UCSD-AML1 (cell line): ENCODE measurements at regions not wholly inside any gene's neighbourhood (a gene's known extent, or its start where the extent isn't known, plus 50 kb on each side); places are given as distances from the start of the nearest gene placed in this dataset.

Experiments used
- DNase-seq: peaks from one replicate; lab custom pipeline; 2025; ENCODE audit not compliant: unreplicated experiment; lab: John Stamatoyannopoulos, UW

DNA sequence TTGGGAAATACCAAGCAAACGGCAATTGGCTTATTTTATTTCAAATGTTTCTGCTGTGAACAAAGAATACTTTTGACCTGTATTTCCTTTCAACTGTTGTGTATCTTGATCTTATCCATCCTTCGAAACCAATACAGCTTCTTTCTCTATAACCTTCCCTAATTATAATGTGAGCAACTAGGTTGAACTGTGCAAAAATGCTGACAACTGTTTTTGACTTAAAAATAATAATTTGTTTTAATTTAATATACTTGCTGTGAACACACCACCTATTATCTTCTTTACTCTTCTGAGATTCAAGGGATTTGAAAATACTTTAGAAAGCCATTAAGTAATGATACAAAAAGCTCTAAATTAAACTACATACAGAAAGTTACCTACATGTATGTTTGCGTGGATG lies 682.5 kb upstream of the CCDC179 start:
- DNase-seq: no peak

DNA sequence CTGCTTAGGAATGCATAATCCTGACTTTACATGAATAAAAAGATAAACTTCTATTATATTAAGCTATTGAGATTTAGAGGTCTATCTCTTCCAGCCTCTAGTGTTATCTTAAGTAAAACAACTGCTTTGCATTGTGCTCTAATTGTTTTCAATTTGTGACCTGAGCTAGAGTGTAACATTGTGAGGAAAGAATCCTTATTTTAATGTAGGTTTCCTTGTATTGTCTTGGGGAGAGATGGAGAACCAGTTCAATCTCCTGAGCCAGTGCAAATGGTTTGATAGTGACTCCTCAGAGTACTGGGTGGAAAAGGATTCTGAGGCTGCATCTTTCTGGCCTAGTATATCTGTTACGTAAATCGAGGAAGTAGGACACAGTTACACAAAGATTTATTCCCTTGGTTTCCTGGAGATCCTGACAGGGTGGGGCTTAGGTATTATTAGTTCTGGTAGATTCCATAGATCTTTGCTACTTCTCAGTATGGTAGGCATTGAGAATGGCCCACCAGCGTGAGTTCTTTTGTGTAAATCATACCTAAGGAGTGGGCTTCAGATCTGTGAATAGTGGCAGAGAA lies 683.5 kb upstream of the CCDC179 start:
- no peak for DNase-seq

DNA sequence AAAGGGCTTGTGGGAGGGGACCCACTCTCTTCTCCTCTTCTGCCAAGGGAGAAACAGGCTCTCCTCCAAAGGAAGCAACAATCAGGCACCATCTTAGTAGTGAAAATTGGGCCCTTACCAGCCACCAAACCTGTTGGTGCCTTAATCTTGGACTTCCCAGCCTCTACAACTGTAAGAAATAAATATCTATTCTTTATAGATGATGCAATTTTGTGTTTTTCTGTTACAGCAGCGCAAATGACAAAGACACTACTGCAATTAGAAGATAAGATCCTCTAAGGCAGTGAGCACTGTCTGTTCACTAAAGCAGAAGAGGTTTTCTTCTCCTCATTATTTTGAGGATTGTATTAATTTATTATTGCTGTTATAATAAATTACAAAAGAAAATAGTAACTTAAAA lies 691.4 kb upstream of the CCDC179 start:
- DNase-seq: no peak

DNA sequence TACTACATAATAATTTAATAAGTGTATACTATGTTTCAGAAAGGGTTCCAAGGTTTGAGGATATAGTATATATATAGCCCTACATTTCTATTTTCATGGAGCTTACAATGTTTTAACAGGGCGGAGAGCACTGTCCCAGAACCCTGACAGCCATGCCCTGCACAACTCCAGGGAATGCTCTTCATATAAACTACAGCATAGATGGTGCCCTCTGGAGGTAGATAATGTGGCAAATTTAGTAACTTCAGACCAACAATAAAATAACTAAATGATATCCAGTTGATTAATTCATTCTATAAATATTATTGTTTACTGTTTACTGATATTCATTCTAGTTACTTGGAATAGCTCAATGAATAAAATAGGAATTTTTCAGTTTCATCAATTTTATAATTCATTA lies 693.7 kb upstream of the CCDC179 start:
- no peak for DNase-seq

DNA sequence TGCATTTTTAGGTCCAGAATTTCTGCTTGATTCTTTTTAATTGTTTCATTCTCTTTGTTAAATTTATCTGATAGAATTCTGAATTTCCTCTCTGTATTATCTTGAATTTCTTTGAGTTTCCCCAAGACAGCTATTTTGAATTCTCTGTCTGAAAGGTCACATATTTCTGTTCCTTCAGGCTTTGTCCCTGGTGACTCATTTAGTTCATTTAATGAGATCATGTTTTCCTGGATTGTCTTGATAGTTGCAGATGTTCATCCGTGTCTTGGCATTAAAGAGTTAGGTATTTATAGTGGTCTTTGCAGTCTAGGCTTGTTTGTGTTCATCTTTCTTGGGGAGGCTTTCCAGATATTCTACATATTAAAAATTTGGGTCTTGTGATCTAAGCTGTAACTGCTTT lies 694.8 kb upstream of the CCDC179 start:
- no peak for DNase-seq

DNA sequence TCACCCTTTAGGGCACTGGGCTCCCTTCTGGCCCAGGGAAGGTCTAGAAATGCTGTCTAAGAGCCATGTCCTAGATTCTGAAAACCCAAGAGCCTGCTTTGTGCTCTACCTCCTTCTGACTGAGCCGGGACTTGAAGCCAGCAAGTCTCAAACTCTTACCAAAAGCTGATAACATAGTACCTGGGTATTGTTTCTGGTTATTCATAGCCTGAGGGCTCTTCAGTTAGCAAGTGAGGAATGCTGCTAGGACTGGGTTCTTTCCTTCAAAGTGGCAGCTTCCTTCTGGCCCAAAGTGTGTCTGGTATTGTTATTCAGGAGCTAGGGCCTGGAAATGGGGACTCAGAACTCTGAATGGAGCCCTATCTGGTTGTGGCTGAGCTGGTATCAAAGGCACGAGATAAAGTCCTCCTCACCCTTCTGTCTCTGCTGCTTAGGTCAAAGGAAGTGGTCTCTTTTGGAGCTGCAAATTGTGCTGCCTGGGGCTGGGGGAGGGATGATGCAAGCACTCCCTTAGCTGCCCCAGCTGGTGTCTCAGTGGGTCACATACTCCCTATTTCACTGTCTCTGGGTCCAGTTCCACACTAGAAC lies 696.0 kb upstream of the CCDC179 start:
- DNase-seq: no peak

DNA sequence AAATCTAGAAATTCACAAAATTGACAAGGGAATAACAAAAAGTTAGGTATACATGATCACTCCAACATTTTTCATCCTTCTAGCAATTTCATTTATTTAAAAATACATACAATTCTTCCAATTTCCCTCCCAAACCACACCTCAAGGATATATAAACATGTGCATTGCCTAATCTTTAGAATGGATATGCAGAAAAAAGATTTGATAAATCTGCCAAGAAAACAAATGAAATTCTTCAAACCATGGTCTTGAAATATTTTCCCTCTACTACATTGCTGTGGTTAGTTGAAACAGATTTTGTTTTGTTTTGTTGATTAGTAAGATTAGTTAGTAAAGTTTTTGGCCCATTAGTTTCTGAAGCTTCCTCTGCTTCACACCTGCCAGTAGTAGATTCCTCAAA lies 703.3 kb upstream of the CCDC179 start:
- DNase-seq: no peak

DNA sequence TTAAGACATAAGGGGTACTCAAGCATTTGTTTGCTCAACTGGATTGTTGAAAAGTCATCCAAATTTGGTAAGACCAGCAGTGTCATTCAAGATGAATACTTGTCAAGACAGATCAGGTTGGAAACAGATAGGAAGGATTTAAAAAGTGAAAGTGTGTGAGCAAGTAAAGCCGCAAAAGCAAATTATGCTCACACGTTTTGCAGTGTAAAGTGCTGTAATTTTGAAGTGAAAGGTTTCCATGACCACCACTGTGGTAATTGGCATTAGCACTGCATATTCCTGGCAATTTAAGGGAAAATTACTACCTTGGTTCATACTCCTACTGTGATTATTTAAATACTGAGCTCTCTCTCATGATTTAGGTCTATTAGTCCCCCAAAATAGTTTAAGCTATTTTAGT lies 704.1 kb upstream of the CCDC179 start:
- no peak for DNase-seq

DNA sequence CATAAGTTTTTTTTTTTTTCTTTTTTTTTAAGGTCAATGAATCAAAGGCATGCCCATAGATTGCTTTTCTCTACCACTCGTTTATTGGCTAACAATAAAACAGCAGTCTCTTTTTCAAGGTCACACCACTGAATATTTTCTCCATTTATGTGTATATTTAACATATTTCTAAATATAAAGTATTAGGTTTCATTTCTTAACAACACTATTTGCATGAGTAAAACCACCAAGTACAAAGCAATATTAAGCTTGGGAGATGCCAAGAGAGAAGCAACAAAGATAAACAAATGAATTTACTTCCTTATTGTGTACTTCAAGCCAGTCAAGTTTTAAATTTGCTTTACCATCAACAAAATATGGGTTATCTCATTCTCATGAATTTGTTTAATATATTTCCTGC lies 708.9 kb upstream of the CCDC179 start:
- DNase-seq: no peak

DNA sequence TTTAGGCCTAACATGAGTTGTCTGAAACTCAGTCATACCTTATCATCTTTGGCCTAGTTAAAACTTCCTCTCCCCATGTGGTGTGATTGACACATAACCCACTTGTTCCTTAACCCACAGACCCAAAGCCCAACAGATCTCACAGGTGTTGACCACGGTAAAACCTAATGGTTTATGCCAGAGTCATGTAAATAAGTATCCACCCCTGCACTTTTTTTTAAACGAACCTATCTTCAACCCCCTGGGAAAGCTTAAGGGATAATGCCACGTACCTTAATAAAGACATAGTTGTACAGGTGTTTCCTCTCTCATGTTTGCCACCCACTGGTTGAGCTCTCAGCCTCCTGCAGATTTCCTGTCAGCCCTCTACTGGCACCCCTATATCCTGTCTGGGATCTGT lies 709.3 kb upstream of the CCDC179 start:
- no peak for DNase-seq

DNA sequence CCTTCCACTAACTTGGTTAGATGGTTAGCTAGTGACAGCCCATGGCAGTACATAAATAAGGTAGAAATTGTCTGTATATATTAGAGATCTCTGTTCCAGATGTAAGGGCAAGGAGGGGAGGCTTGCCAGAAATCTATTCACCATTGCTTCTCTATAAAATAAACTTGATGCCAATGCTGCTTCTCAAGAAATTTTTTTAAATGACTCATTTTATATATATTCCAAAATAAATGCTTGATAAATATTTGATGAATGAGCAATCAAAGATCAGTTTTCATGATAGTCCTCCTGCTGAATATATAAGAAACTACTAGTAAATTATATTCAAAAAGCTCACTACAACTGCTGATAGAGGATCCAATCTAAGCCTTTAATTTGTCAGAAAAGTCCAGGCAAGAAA lies 710.6 kb upstream of the CCDC179 start:
- no peak for DNase-seq

DNA sequence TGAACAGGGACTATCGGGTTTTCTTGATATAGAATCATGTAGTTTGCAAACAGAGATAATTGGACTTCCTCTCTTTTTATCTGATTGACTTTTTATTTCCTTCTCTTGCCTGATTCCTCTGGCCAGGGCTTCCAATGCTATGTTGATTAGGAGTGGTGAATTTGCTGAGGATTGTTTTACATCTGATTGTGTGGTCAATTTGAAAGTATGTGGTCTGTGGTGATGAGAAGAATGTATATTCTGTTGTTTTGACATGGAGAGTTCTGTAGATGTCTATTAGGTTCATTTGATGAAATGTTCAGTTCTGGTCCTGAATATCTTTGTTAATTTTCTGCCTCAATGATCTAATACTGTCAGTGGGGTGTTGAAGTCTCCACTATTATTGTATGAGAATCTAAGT lies 713.2 kb upstream of the CCDC179 start:
- DNase-seq: no peak

DNA sequence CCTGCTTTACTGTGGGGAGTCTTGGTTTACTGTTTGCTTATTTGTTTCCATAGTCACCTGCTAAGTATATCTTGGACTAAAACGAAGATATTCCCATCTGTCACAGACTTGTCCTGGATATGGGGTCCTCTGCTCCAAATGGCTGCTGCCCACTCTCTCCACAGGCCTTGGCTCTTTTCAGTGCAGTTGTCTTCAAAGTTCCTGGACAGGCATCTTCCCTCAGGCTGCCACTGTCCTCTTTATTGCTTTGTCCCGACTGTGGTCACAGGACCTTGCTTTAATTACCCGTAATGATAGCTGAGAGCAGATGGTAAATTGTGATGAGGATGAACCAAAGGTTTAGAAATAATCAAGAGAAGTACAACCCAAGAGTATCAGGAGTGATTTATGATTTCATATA lies 713.9 kb upstream of the CCDC179 start:
- no peak for DNase-seq

DNA sequence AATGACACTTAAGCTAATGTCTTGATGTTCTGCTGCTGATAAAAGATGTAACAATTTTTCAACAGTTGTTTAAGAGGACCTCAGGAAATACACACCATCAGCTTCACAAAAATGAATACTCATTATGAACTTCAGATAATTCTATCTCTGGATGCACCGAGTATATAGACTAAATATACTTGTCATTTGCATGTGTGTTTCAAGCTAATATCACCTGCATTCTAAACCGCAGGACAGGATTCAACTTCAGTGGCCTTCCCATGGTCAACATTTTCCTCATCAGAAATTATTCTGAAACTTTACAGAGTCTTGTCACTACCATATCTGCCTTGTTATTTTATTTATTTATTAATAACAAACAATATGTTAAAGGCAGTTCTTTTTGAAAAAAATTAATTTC lies 717.0 kb upstream of the CCDC179 start:
- no peak for DNase-seq

DNA sequence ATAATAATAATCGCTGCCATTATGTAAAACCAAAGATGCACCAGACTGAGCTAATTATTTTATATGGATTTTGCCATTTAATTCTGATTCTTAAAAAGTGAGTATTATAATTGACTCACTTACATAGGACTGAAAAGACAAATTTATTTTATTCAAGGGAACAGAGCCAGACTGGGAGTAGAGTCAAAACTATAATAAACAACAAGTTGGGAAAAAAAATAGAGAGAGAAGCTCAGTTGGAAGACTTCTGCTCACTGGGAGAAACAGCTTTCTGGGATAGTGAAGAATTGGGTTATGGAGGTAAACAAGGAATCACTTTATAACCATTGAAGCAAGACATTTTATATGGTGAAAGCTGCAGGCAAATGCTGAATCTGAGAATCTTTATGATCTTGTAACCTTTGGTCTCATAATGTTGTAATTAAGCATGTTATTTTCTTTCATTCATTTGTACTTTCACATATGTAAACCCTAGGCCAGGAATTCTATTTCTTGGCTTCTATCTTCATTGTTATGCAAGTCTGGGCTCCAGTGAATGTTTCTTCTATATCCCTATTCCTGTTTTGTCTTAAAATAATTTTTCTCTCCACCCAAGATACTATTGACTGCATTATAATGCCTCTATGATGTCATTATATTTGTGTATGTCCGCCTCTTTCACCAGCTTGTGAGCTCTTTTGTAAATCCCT lies 725.3 kb upstream of the CCDC179 start:
- DNase-seq: no peak

DNA sequence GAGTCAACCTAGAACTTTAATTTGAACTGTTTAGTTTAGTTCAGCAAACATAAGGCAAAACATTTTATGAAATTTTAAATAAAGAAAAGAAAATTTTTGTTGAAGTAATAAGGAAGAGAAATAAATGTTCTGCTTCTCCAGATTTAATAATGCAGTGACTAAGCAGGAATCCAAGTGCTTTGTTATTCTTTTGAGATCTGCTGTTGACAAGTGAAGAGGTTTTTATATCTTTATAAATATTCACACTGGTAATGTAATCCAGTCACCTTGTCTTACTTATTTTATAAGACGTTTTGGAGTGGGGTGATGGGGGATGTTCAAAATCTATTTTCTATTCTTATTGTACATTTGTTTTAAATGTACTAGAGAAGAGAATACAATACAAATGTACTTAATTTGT lies 725.9 kb upstream of the CCDC179 start:
- DNase-seq: no peak

DNA sequence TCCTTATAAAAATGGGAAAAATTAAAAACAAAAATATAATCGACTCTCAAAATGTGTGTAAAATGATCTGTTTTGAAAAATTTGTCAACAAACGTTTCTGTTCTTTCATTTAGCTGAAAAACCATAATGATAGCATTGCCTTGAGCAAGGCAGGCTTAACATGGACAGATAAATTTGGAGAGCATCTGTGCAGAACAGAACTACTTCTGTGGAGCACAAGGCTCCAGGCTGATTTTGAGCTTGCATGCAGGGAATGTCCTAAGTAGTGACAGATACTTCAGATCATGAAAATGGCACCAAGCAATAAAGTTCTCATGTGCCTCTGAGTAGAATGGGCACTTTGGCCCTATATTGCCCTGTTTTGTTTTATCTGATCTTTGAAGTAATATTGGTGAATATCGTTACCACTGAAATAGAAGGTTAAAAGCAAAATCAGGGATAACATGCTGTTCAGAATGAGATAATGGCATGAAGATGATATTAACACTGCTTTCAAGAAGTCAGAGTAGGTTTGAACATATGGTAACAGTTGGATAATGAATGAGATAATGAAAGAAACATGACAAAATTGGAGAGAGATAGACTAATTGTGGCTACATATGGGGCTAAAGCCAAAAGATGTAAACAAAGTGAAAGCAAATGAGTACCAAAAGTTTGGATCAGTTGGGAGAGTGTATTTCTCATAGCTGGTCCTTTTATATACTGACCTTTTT lies 730.5 kb upstream of the CCDC179 start:
- DNase-seq: no peak

DNA sequence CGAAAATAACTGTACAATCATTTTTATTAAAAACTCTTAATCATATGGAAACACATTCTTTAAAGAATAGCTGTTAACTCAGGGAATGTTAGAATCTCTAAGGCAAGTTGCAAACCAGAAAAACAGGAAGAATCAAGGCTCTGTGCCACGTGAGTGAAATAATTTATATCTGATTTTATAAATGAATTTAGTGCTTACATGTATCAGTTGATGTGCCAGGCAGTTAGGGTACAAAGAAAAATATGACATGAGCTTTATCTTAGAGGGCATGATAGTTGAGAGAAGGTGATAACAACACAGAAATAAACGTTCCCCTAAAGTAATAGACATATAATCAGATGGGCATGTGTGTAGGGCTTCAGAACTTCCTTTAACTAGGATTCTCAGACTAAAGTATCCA lies 734.5 kb upstream of the CCDC179 start:
- DNase-seq: no peak

DNA sequence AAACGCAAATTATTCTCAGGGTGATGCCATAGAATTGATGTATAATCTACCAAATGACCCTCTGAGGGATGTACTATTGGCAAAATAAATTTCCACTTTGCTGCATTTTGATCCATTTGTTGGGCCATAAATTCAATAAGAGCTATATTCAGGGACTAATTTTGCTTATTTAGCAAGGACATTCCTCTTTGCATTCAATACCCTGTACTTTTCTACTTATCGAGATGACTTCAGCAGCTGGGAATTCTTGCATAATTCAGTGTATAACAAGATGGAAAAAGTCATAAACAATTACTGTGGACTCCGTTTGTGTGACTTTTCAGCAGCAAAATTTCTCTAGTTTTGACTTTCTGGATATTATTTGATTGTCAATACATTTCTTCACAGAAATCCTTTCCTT lies 744.7 kb upstream of the CCDC179 start:
- no peak for DNase-seq

DNA sequence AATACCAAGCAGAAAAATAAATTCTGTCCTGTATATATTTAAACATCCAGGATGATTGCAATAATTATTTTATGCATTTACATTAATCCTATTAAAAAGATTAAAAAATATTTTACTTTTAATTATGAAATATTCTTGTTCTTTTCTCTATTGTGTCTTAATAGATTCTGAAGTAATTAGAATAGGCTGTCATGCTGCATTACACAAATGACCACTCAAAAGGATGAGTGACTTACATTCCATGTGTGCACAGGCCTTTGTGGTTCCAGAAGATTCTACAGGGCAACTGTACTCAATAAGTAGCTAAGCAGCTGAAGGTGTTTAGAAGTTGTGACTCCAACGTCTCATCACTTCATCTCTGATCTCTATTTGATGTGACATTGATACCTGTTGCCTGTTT lies 745.9 kb upstream of the CCDC179 start:
- DNase-seq: no peak

DNA sequence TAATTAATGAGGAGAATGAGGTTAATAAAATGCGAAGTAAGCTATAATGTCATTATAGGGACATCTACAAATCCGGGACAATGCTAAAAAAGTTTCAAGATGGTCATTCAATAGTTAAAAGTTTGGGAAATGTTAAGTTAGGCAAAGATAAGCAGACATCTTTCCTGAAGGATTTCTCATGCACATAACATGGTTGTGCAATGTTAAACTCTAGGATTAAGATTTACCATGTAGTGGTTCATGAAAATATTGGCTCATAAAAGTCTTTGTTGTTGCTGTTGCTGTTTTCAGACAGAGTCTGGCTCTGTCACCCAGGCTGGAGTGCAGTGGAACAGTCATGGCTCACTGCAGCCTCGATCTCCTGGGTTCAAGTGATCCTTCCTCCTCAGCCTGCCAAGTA lies 751.5 kb upstream of the CCDC179 start:
- DNase-seq: no peak

DNA sequence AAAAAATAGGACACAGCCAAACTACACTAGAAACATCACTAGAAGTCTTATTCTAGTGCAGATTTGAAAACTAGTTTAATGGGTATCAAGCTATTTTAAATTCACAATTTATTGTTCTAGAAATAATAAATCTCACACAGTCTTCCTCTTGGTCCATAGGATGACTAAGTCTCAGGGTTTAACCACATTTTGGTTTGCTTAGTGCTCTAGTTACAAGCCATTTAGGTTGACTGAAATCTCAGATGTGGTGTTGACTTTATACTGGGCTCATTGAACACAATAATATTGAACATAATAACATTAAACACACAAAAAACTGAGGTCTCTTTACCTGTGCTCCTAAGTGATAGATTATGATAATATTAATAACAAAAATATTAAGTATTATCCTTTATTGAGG lies 760.3 kb upstream of the CCDC179 start:
- DNase-seq: no peak
